GM12865 (cell line): ENCODE measurements at regions not wholly inside any gene's neighbourhood (a gene's known extent, or its start where the extent isn't known, plus 50 kb on each side); places are given as distances from the start of the nearest gene placed in this dataset.

ENCODE experiments used
- DNase-seq: peaks from one replicate; pipeline ENCODE4 v3.0.0; 2010; ENCODE audit warnings: low read depth
- H3K4me3 ChIP-seq: 2 replicates; pipeline ENCODE4 v1.5.1; 2011; ENCODE audit warnings: mild to moderate bottlenecking, low read depth, low read length, control low read depth
- CTCF ChIP-seq: IDR thresholded peaks from 2 replicates; pipeline ENCODE4 v1.5.1; 2011; ENCODE audit warnings: low read length, control low read depth, low read depth, inconsistent platforms; ENCODE audit not compliant: insufficient read depth; ENCODE audit errors: missing control alignments

- DNase-seq, result no peak
- no peak overlapping the region for H3K4me3 ChIP-seq
- TF ChIP-seq CTCF, result no peak
Measured at GRCh38 chr14:30088620-30089019, 161.0 kb upstream of the PRKD1 start.

GRCh38 chr14:30108975-30109700 is 181.5 kb upstream of the PRKD1 start:
- DNase-seq, result no peak
- no peak overlapping the region for H3K4me3 ChIP-seq
- TF ChIP-seq CTCF, result no peak

- DNase-seq, result no peak
- TF ChIP-seq CTCF, result no peak
- no peak overlapping the region for H3K4me3 ChIP-seq
Measured at GRCh38 chr14:30114051-30114450, 186.4 kb upstream of the PRKD1 start.

GRCh38 chr14:30115756-30116155 is 188.1 kb upstream of the PRKD1 start:
- no peak overlapping the region for H3K4me3 ChIP-seq
- no peak for DNase-seq
- no peak for TF ChIP-seq CTCF

GRCh38 chr14:30118992-30119640 is 191.5 kb upstream of the PRKD1 start:
- DNase-seq, result no peak
- no peak overlapping the region for H3K4me3 ChIP-seq
- TF ChIP-seq CTCF, result no peak

- no peak overlapping the region for H3K4me3 ChIP-seq
- no peak for TF ChIP-seq CTCF
- no peak for DNase-seq
Measured at GRCh38 chr14:30125322-30125979, 197.8 kb upstream of the PRKD1 start.
